Neural progenitor cell (in vitro differentiated cells): ENCODE measurements at regions not wholly inside any gene's neighbourhood (a gene's known extent, or its start where the extent isn't known, plus 50 kb on each side); places are given as distances from the start of the nearest gene placed in this dataset.

Experiments used
- DNase-seq: peaks from one replicate; pipeline ENCODE4 v3.0.0-alpha.2; 2016; ENCODE audit warnings: low spot score
- H2AFZ ChIP-seq: fragments of 200-600 bp; sonication (generic); replicated peaks from 2 replicates; pipeline ENCODE4 v1.6.1; 2016; ENCODE audit warnings: antibody characterized with exemption
- H3F3A ChIP-seq: fragments of 200-600 bp; sonication (generic); 2 replicates; pipeline ENCODE4 v1.6.1; 2016; ENCODE audit warnings: antibody characterized with exemption, low read depth
- H3K27ac ChIP-seq: fragments of 200-600 bp; sonication (generic); 2 replicates; pipeline ENCODE4 v1.5.1; 2016; ENCODE audit warnings: mild to moderate bottlenecking
- H3K27me3 ChIP-seq: fragments of 200-600 bp; sonication (generic); 2 replicates; pipeline ENCODE4 v1.6.1; 2016; ENCODE audit warnings: mild to moderate bottlenecking, moderate library complexity
- H3K36me3 ChIP-seq: fragments of 200-600 bp; sonication (generic); 2 replicates; pipeline ENCODE4 v1.5.1; 2016
- H3K4me1 ChIP-seq: fragments of 200-600 bp; sonication (generic); 2 replicates; pipeline ENCODE4 v1.6.1; 2016; ENCODE audit warnings: mixed run types
- H3K4me2 ChIP-seq: fragments of 200-600 bp; sonication (generic); 2 replicates; pipeline ENCODE4 v1.6.1; 2016
- H3K4me3 ChIP-seq: fragments of 200-600 bp; sonication (generic); 2 replicates; pipeline ENCODE4 v1.5.1; 2016
- H3K79me2 ChIP-seq: fragments of 200-600 bp; sonication (generic); 2 replicates; pipeline ENCODE4 v1.6.1; 2016; ENCODE audit warnings: low read depth
- H3K9ac ChIP-seq: fragments of 200-600 bp; sonication (generic); 2 replicates; pipeline ENCODE4 v1.6.1; 2016
- H3K9me3 ChIP-seq: fragments of 200-600 bp; sonication (generic); 2 replicates; pipeline ENCODE4 v1.5.1; 2016; ENCODE audit warnings: low read depth
- H4K20me1 ChIP-seq: fragments of 200-600 bp; sonication (generic); 2 replicates; pipeline ENCODE4 v1.6.1; 2016; ENCODE audit warnings: low read depth
- H3K27ac Mint-ChIP-seq: 3 replicates; pipeline ENCODE4 v1.8.0; 2021; ENCODE audit warnings: mixed read lengths
- H3K27me3 Mint-ChIP-seq: 2 replicates; pipeline ENCODE4 v1.8.0; 2022; ENCODE audit warnings: low read depth, mild to moderate bottlenecking, inconsistent platforms, moderate library complexity, mixed read lengths; ENCODE audit not compliant: insufficient read depth
- H3K36me3 Mint-ChIP-seq: 3 replicates; pipeline ENCODE4 v1.8.0; 2021; ENCODE audit warnings: mixed read lengths
- H3K4me1 Mint-ChIP-seq: 3 replicates; pipeline ENCODE4 v1.8.0; 2021; ENCODE audit warnings: mixed read lengths
- H3K4me3 Mint-ChIP-seq: 3 replicates; pipeline ENCODE4 v1.8.0; 2021; ENCODE audit warnings: mild to moderate bottlenecking, moderate library complexity, mixed read lengths
- H3K9me3 Mint-ChIP-seq: 3 replicates; pipeline ENCODE4 v1.8.0; 2020; ENCODE audit warnings: mixed read lengths
- EZH2 ChIP-seq: fragments of 200-600 bp; sonication (generic); IDR thresholded peaks from 2 replicates; pipeline ENCODE4 v1.6.1; 2017; ENCODE audit warnings: antibody characterized with exemption, mild to moderate bottlenecking, moderate library complexity
- EZH2phosphoT487 ChIP-seq: fragments of 200-600 bp; sonication (generic); IDR thresholded peaks from 2 replicates; pipeline ENCODE4 v1.6.1; 2017; ENCODE audit warnings: antibody characterized with exemption
- TF ChIP-seq, protein P1 (sequence below): fragments of 200-600 bp; sonication (generic); IDR thresholded peaks from 2 replicates; pipeline ENCODE4 v1.5.1; 2017; ENCODE audit warnings: antibody characterized with exemption, mild to moderate bottlenecking

GRCh38 chr6:79824202-79824601 is 123.2 kb downstream of the ELOVL4 start:
- Mint-ChIP-seq H3K27ac (no peak overlapping the region), H3K4me3 (no peak overlapping the region), H3K36me3 (no peaks in the 10 kb centered on the region), H3K9me3 (peaks cover 2% of the 10 kb centered on the region), H3K27me3 (no peaks in the 10 kb centered on the region), H3K4me1 (no peaks in the 10 kb centered on the region)
- Histone ChIP-seq H3K27me3 (no peaks in the 10 kb centered on the region), H3K4me1 (no peaks in the 10 kb centered on the region), H3K4me2 (no peak overlapping the region), H3K79me2 (no peaks in the 10 kb centered on the region), H3K4me3 (no peak overlapping the region), H3K9me3 (peaks cover 8% of the 10 kb centered on the region), H4K20me1 (no peaks in the 10 kb centered on the region), H2AFZ (no peak overlapping the region), H3F3A (no peaks in the 10 kb centered on the region), H3K27ac (no peak overlapping the region), H3K9ac (no peak overlapping the region), H3K36me3 (no peaks in the 10 kb centered on the region)
- TF ChIP-seq EZH2phosphoT487 (no peak), EZH2 (no peak)
- TF ChIP-seq, protein P1, sequence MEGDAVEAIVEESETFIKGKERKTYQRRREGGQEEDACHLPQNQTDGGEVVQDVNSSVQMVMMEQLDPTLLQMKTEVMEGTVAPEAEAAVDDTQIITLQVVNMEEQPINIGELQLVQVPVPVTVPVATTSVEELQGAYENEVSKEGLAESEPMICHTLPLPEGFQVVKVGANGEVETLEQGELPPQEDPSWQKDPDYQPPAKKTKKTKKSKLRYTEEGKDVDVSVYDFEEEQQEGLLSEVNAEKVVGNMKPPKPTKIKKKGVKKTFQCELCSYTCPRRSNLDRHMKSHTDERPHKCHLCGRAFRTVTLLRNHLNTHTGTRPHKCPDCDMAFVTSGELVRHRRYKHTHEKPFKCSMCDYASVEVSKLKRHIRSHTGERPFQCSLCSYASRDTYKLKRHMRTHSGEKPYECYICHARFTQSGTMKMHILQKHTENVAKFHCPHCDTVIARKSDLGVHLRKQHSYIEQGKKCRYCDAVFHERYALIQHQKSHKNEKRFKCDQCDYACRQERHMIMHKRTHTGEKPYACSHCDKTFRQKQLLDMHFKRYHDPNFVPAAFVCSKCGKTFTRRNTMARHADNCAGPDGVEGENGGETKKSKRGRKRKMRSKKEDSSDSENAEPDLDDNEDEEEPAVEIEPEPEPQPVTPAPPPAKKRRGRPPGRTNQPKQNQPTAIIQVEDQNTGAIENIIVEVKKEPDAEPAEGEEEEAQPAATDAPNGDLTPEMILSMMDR = no peak
- DNase-seq = no peak

GRCh38 chr6:79821859-79822258 is 125.5 kb downstream of the ELOVL4 start:
- no peak overlapping the region for H3K27ac ChIP-seq
- H3K9ac ChIP-seq = no peak overlapping the region
- H4K20me1 ChIP-seq = no peaks in the 10 kb centered on the region
- no peak overlapping the region for H3K27ac Mint-ChIP-seq
- H3K4me3 Mint-ChIP-seq = no peak overlapping the region
- H3K4me1 ChIP-seq = no peaks in the 10 kb centered on the region
- no peaks in the 10 kb centered on the region for H3K4me1 Mint-ChIP-seq
- peaks cover 8% of the 10 kb centered on the region for H3K9me3 ChIP-seq
- H2AFZ ChIP-seq = peak overlapping the region; percentile 59
- no peak overlapping the region for H3K4me2 ChIP-seq
- peaks cover 2% of the 10 kb centered on the region for H3K9me3 Mint-ChIP-seq
- TF ChIP-seq, protein P1 = no peak
- no peak for TF ChIP-seq EZH2phosphoT487
- no peak for TF ChIP-seq EZH2
- DNase-seq = no peak
- H3K79me2 ChIP-seq = no peaks in the 10 kb centered on the region
- no peaks in the 10 kb centered on the region for H3F3A ChIP-seq
- H3K36me3 Mint-ChIP-seq = no peaks in the 10 kb centered on the region
- H3K27me3 ChIP-seq = no peaks in the 10 kb centered on the region
- H3K36me3 ChIP-seq = no peaks in the 10 kb centered on the region
- H3K27me3 Mint-ChIP-seq = peaks cover 1% of the 10 kb centered on the region
- no peak overlapping the region for H3K4me3 ChIP-seq

DNA sequence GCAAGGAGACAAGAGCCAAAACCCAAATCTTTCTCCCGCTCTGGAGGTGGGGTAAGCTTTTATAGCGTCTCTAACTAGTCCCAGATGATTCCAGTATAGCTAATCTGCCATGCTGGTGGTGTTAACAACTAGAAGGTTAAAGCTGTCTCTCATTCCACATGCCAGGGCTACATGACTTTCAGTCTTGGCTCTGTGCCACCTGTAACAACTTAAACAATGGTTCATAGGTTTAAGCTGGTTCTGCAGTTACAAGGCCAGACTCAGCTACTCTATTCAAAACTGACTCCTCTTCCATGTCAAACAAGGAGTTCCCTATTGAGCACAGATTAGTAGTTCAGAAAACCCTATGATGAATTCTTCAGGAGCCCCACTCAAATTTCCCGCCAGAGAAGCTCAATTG is 128.9 kb downstream of the ELOVL4 start:
- H3K27ac ChIP-seq = no peak overlapping the region
- no peaks in the 10 kb centered on the region for H3K36me3 ChIP-seq
- H3K27me3 ChIP-seq = no peaks in the 10 kb centered on the region
- H3K36me3 Mint-ChIP-seq = no peaks in the 10 kb centered on the region
- TF ChIP-seq EZH2 (no peak), EZH2phosphoT487 (no peak)
- TF ChIP-seq, protein P1 = no peak
- peaks cover 6% of the 10 kb centered on the region for H3K27me3 Mint-ChIP-seq
- H3K4me1 Mint-ChIP-seq = peaks cover 6% of the 10 kb centered on the region
- H3F3A ChIP-seq = peaks cover 8% of the 10 kb centered on the region
- peaks cover 4% of the 10 kb centered on the region for H3K4me1 ChIP-seq
- H3K79me2 ChIP-seq = no peaks in the 10 kb centered on the region
- no peak overlapping the region for H3K4me3 Mint-ChIP-seq
- H3K9ac ChIP-seq = no peak overlapping the region
- H3K9me3 ChIP-seq = no peaks in the 10 kb centered on the region
- H3K4me3 ChIP-seq = no peak overlapping the region
- H3K27ac Mint-ChIP-seq = no peak overlapping the region
- H3K4me2 ChIP-seq = no peak overlapping the region
- no peak overlapping the region for H2AFZ ChIP-seq
- no peaks in the 10 kb centered on the region for H3K9me3 Mint-ChIP-seq
- DNase-seq = no peak
- no peaks in the 10 kb centered on the region for H4K20me1 ChIP-seq

DNA sequence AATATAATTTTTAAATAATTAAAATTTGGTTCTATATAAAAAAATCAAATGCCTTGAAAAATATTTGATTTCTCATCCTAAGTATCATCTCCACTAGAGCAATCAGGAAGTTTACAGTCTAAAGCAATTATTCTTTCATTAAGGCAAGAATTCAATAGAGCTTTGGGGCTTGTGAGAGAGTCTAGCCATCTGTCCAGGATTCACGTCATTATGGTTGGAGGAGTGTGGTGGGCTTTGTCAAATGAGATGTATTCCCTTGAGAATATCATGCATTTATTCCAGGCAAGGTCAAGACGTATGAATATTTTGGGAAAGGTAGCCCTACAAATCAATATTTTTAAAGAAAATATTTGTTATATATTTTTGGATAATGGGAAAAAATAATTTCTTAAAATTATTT is 132.4 kb downstream of the ELOVL4 start:
- H3K4me3 ChIP-seq = no peak overlapping the region
- H3K36me3 Mint-ChIP-seq = no peaks in the 10 kb centered on the region
- no peaks in the 10 kb centered on the region for H4K20me1 ChIP-seq
- no peaks in the 10 kb centered on the region for H3K36me3 ChIP-seq
- peaks cover 28% of the 10 kb centered on the region for H3F3A ChIP-seq
- peaks cover 34% of the 10 kb centered on the region for H3K4me1 ChIP-seq
- no peak overlapping the region for H2AFZ ChIP-seq
- no peaks in the 10 kb centered on the region for H3K9me3 ChIP-seq
- TF ChIP-seq, protein P1 = no peak
- TF ChIP-seq EZH2phosphoT487 (no peak), EZH2 (no peak)
- peaks cover 34% of the 10 kb centered on the region for H3K4me1 Mint-ChIP-seq
- DNase-seq = no peak
- no peak overlapping the region for H3K27ac ChIP-seq
- H3K4me3 Mint-ChIP-seq = no peak overlapping the region
- no peak overlapping the region for H3K4me2 ChIP-seq
- no peaks in the 10 kb centered on the region for H3K79me2 ChIP-seq
- no peaks in the 10 kb centered on the region for H3K9me3 Mint-ChIP-seq
- no peak overlapping the region for H3K9ac ChIP-seq
- H3K27me3 Mint-ChIP-seq = peaks cover 8% of the 10 kb centered on the region
- no peak overlapping the region for H3K27ac Mint-ChIP-seq
- no peaks in the 10 kb centered on the region for H3K27me3 ChIP-seq
